NCI-H82 (cell line): ENCODE measurements at regions not wholly inside any gene's neighbourhood (a gene's known extent, or its start where the extent isn't known, plus 50 kb on each side); places are given as distances from the start of the nearest gene placed in this dataset.

Source experiments
- DNase-seq: peaks from one replicate; lab custom pipeline; 2025; lab: John Stamatoyannopoulos, UW

- no peak for DNase-seq
These were observed 90.5 kb upstream of the PHYHIPL start for GRCh38 chr10:59085711-59086502.

- no peak for DNase-seq
These were observed 89.0 kb upstream of the PHYHIPL start for GRCh38 chr10:59087486-59087885.

GRCh38 chr10:59088912-59089573 is 87.4 kb upstream of the PHYHIPL start:
- no peak for DNase-seq

GRCh38 chr10:59090817-59091622 is 85.4 kb upstream of the PHYHIPL start:
- no peak for DNase-seq

GRCh38 chr10:59093461-59093860 is 83.0 kb upstream of the PHYHIPL start:
- no peak for DNase-seq

- no peak for DNase-seq
These were observed 79.8 kb upstream of the PHYHIPL start for GRCh38 chr10:59096631-59097030.

GRCh38 chr10:59098387-59098786 is 78.1 kb upstream of the PHYHIPL start:
- DNase-seq = peak; percentile 20

- peak; percentile 53 for DNase-seq
These were observed 77.5 kb upstream of the PHYHIPL start for GRCh38 chr10:59098831-59099452.

GRCh38 chr10:59099481-59099880 is 77.0 kb upstream of the PHYHIPL start:
- DNase-seq = no peak

GRCh38 chr10:59102394-59102793 is 74.0 kb upstream of the PHYHIPL start:
- DNase-seq = no peak

- DNase-seq = peak; percentile 20
These were observed 72.3 kb upstream of the PHYHIPL start for GRCh38 chr10:59104186-59104585.

- no peak for DNase-seq
These were observed 70.0 kb upstream of the PHYHIPL start for GRCh38 chr10:59106441-59106840.

- no peak for DNase-seq
These were observed 69.3 kb upstream of the PHYHIPL start for GRCh38 chr10:59107147-59107546.

GRCh38 chr10:59108296-59108870 is 68.1 kb upstream of the PHYHIPL start:
- no peak for DNase-seq

- DNase-seq = no peak
These were observed 67.6 kb upstream of the PHYHIPL start for GRCh38 chr10:59108886-59109288.

- DNase-seq = peak; percentile 45
These were observed 66.6 kb upstream of the PHYHIPL start for GRCh38 chr10:59109826-59110225.

- no peak for DNase-seq
These were observed 52.3 kb upstream of the PHYHIPL start for GRCh38 chr10:59124187-59124586.

GRCh38 chr10:59125666-59126065 is 50.8 kb upstream of the PHYHIPL start:
- no peak for DNase-seq

GRCh38 chr10:59126261-59126660 is 50.2 kb upstream of the PHYHIPL start:
- DNase-seq = no peak
